ENCODE measurements at regions not wholly inside any gene's neighbourhood (a gene's known extent, or its start where the extent isn't known, plus 50 kb on each side); places are given as distances from the start of the nearest gene placed in this dataset.

GRCh38 chr5:110855961-110856360, 117.2 kb downstream of the SLC25A46 start:
- H3K27ac ChIP-seq = no peak overlapping the region
- TF ChIP-seq, protein P1, sequence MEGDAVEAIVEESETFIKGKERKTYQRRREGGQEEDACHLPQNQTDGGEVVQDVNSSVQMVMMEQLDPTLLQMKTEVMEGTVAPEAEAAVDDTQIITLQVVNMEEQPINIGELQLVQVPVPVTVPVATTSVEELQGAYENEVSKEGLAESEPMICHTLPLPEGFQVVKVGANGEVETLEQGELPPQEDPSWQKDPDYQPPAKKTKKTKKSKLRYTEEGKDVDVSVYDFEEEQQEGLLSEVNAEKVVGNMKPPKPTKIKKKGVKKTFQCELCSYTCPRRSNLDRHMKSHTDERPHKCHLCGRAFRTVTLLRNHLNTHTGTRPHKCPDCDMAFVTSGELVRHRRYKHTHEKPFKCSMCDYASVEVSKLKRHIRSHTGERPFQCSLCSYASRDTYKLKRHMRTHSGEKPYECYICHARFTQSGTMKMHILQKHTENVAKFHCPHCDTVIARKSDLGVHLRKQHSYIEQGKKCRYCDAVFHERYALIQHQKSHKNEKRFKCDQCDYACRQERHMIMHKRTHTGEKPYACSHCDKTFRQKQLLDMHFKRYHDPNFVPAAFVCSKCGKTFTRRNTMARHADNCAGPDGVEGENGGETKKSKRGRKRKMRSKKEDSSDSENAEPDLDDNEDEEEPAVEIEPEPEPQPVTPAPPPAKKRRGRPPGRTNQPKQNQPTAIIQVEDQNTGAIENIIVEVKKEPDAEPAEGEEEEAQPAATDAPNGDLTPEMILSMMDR (IDR thresholded peaks at IDR 0.05) = no peak
- TF ChIP-seq POLR2A (IDR thresholded peaks at IDR 0.05) (no peak), POLR2AphosphoS5 (IDR thresholded peaks at IDR 0.05) (no peak)
- no peaks in the 10 kb centered on the region for H3K27me3 ChIP-seq (replicated peaks; ENCODE audit: insufficient read depth)
- H3K36me3 ChIP-seq = no peaks in the 10 kb centered on the region
- intact Hi-C loops (cut with DNase I) = no loop called here
- H3K4me1 ChIP-seq (replicated peaks) = no peaks in the 10 kb centered on the region
- H3K4me3 ChIP-seq = no peak overlapping the region
- no peak for DNase-seq (ENCODE audit: low spot score)
- H3K9me3 ChIP-seq = no peaks in the 10 kb centered on the region
- WGBS = 57% methylated on average over 1 of the region's 1 CpG

DNA sequence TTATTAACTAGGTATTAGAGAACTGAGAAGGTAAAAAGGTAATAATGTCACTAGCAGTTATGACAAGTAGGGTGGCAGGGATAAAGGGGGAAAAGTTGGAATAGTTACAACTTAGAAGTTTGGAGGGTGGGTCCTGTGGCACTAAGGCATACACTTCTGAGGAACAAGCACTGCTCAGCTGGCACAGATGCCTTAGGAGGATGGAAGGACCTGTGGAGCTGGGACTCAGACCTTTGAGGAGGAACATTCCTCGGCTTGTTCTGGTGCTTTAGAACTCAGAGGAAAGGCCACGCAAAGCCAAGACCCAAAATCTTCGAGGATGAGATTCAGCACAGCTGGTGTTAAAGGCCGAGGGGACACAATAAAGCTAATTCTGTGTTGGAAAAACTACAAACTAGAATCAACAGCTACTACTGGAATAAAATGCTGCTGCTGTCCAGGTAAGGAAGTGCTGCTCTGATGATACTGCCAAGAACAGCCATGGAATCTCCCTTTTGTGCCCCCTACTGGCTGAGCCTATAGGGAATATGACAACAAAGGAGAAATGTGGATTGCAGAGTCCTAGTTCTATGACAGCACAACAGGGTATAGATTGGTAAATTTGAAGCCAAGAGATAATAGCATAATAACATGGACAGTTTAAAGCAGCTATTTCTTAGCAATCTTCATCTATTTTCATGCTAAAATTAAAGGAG, 126.7 kb downstream of the SLC25A46 start:
- H3K27me3 ChIP-seq (replicated peaks; ENCODE audit: insufficient read depth) = no peaks in the 10 kb centered on the region
- no peaks in the 10 kb centered on the region for H3K9me3 ChIP-seq
- H3K4me1 ChIP-seq (replicated peaks) = no peaks in the 10 kb centered on the region
- H3K4me3 ChIP-seq = no peak overlapping the region
- no peaks in the 10 kb centered on the region for H3K36me3 ChIP-seq
- intact Hi-C loops (cut with DNase I) = no loop called here
- 72% methylated on average over 4 of the region's 4 CpGs for WGBS
- no peak overlapping the region for H3K27ac ChIP-seq
- DNase-seq (ENCODE audit: low spot score) = no peak
- TF ChIP-seq POLR2A (IDR thresholded peaks at IDR 0.05) = no peak
- no peak for TF ChIP-seq POLR2AphosphoS5 (IDR thresholded peaks at IDR 0.05)
- TF ChIP-seq, protein P1 (IDR thresholded peaks at IDR 0.05) = no peak

DNA sequence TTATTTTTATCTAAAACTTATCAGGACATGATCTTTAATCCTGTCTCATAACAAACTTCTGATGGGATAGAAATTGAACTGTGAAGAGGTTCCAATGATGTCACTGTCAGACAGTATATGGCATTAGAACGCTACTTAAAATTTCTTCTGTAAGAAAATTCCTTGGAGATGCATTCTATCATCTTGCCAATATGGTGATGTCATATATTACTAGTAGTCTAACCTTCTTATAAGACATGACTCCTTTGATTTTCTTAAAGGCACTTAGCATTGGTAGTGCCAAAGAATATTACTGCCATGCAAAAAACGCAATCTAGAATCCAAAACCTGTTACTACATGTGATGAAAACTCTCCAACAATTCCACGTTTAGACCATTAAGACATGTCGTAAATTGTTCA, 131.1 kb downstream of the SLC25A46 start:
- H3K4me1 ChIP-seq (replicated peaks) = no peaks in the 10 kb centered on the region
- WGBS = 62% methylated on average over 4 of the region's 4 CpGs
- intact Hi-C loops (cut with DNase I) = no loop called here
- TF ChIP-seq, protein P1 (IDR thresholded peaks at IDR 0.05) = no peak
- TF ChIP-seq POLR2AphosphoS5 (IDR thresholded peaks at IDR 0.05) (no peak), POLR2A (IDR thresholded peaks at IDR 0.05) (no peak)
- no peaks in the 10 kb centered on the region for H3K9me3 ChIP-seq
- no peak overlapping the region for H3K4me3 ChIP-seq
- no peaks in the 10 kb centered on the region for H3K36me3 ChIP-seq
- DNase-seq (ENCODE audit: low spot score) = no peak
- H3K27ac ChIP-seq = no peak overlapping the region
- H3K27me3 ChIP-seq (replicated peaks; ENCODE audit: insufficient read depth) = no peaks in the 10 kb centered on the region

DNA sequence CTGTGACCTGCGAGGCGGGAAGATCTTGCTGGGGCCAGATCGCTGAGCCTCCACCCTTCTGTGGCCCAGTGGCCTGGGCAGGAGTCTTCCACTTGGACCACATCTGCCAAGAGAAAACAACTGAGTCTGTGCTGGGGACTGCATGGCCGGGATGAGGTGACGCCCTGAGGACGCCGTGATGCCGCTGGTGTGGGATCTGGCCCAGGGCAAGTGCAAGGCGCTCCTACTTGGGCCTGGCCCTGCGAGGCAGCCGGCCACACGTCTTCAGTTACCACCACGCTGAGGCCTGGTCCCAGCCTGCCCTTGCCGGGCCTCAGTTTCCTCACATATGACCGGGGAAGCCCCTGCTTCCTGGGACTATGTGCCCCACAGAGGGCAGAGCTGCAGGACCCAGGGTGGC, 133.4 kb downstream of the SLC25A46 start:
- intact Hi-C loops (cut with DNase I) = no loop called here
- no peaks in the 10 kb centered on the region for H3K9me3 ChIP-seq
- H3K27me3 ChIP-seq (replicated peaks; ENCODE audit: insufficient read depth) = no peaks in the 10 kb centered on the region
- H3K4me3 ChIP-seq = no peak overlapping the region
- no peaks in the 10 kb centered on the region for H3K36me3 ChIP-seq
- DNase-seq (ENCODE audit: low spot score) = no peak
- no peaks in the 10 kb centered on the region for H3K4me1 ChIP-seq (replicated peaks)
- WGBS = 98% methylated on average over 15 of the region's 15 CpGs
- H3K27ac ChIP-seq = no peak overlapping the region
- TF ChIP-seq POLR2A (IDR thresholded peaks at IDR 0.05) = no peak
- TF ChIP-seq, protein P1 (IDR thresholded peaks at IDR 0.05) = no peak
- TF ChIP-seq POLR2AphosphoS5 (IDR thresholded peaks at IDR 0.05) = no peak

- no peak overlapping the region for H3K4me3 ChIP-seq
- TF ChIP-seq POLR2AphosphoS5 (IDR thresholded peaks at IDR 0.05) (no peak), POLR2A (IDR thresholded peaks at IDR 0.05) (no peak)
- TF ChIP-seq, protein P1 (IDR thresholded peaks at IDR 0.05) = no peak
- no peak for DNase-seq (ENCODE audit: low spot score)
- H3K4me1 ChIP-seq (replicated peaks) = no peaks in the 10 kb centered on the region
- intact Hi-C loops (cut with DNase I) = no loop called here
- H3K9me3 ChIP-seq = no peaks in the 10 kb centered on the region
- no peaks in the 10 kb centered on the region for H3K36me3 ChIP-seq
- WGBS = 93% methylated on average over 7 of the region's 7 CpGs
- no peak overlapping the region for H3K27ac ChIP-seq
- H3K27me3 ChIP-seq (replicated peaks; ENCODE audit: insufficient read depth) = no peaks in the 10 kb centered on the region
Observed at GRCh38 chr5:110872963-110873362, 134.2 kb downstream of the SLC25A46 start.
